Heart right ventricle (tissue), 16 donors: ENCODE measurements at regions not wholly inside any gene's neighbourhood (a gene's known extent, or its start where the extent isn't known, plus 50 kb on each side); places are given as distances from the start of the nearest gene placed in this dataset.

Source experiments
- ATAC-seq, 8 donors: fragments of 200-7000 bp; cut with Tn5 transposase; one replicate each; pipeline ENCODE4 v1.9.1; 2020; ENCODE audit warnings: mild to moderate bottlenecking in 8 of 8, moderate library complexity in 8 of 8, moderate number of reproducible peaks in 1 of 8
- DNase-seq, 2 donors: peaks; one replicate each; pipeline ENCODE4 v3.0.0-alpha.2; 2020
- H3K27ac ChIP-seq, 10 donors: fragments of 200-600 bp; sonication (generic) in 2 of 10; one replicate each; pipeline versions ENCODE4 v1.5.0 to v1.8.0; 2020 to 2022; ENCODE audit warnings: mild to moderate bottlenecking in 3 of 10
- H3K27me3 ChIP-seq, 7 donors: fragments of 200-600 bp; one replicate each; pipeline ENCODE4 v1.8.0; 2021 to 2022; ENCODE audit warnings: mild to moderate bottlenecking in 2 of 7
- H3K36me3 ChIP-seq, 9 donors: fragments of 200-600 bp; sonication (generic) in 1 of 9; one replicate each; pipeline versions ENCODE4 v1.5.0 to v1.8.0; 2020 to 2022; ENCODE audit warnings: mild to moderate bottlenecking in 2 of 9
- H3K4me1 ChIP-seq, 9 donors: fragments of 200-600 bp; sonication (generic) in 1 of 9; one replicate each; pipeline versions ENCODE4 v1.5.0 to v1.8.0; 2020 to 2022; ENCODE audit warnings: mild to moderate bottlenecking in 4 of 9
- H3K4me3 ChIP-seq, 10 donors: fragments of 200-600 bp; sonication (generic) in 2 of 10; one replicate each; pipeline versions ENCODE4 v1.5.0 to v1.8.0; 2020 to 2022; ENCODE audit warnings: mild to moderate bottlenecking in 7 of 10, moderate library complexity in 2 of 10
- H3K9me3 ChIP-seq, 11 donors: fragments of 200-600 bp in 10 of 11; sonication (generic) in 2 of 11; one replicate each; pipeline versions ENCODE4 v1.5.0 to v1.8.0; 2013 to 2022; ENCODE audit warnings: mild to moderate bottlenecking in 2 of 11, control low read depth in 1 of 11, moderate library complexity in 1 of 11
- CTCF ChIP-seq, 9 donors: fragments of 200-600 bp; sonication (generic) in 2 of 9; IDR thresholded peaks; one replicate each; pipeline versions ENCODE4 v1.5.0 to v1.8.0; 2021 to 2022; ENCODE audit warnings: antibody characterized with exemption in 9 of 9, mild to moderate bottlenecking in 5 of 9, moderate library complexity in 1 of 9
- WGBS, 2 donors: extraction: QIAGEN DNeasy Blood & Tissue Kit; methylation state at CpG; one replicate each; pipeline ENCODE4 v1.1.7; 2013; ENCODE audit warnings: inconsistent platforms in 1 of 2; 5-methylcytosine and 5-hydroxymethylcytosine counted together
- intact Hi-C, 10 donors: fragments of 100-400 bp; cut with DNase I; formaldehyde crosslinking; loops; one replicate each; pipeline versions ENCODE4 v1.11.1 to v1.14.2; 2022
- donor health status: Arrhythmogenic right ventricular cardiomyopathy.
- donor health status: ischemic (EF 13 %, LVEDD 7.1; RV severe dilation, severe dysfunction).
- donor health status: healthy with polysubstance abuse.
- donor health status: DM: no; HTN: yes; CAD: no.
- donor health status: DM: no; HTN: no; CAD: no.
- donor health status: ischemic (EF 25% LVEDD 6.9; RV normal size, moderate dysfunction).
- donor health status: ischemic (EF 25% LVEDD 5.7; RV mildly dilated, moderate dysfunction).
- donor health status: healthy.
- donor health status: DM: yes; HTN: yes; CAD: no.
- donor health status: Ischemic cardiomyopathy.
- donor health status: ischemic (EF 35%, LVEDD 5.7; RV mildly dilated, moderate dysfunction).
- donor health status: nonischemic (EF 11% LVEDD 7.7; RV severe dilation, severe dysfunction).
- donor health status: DM: yes; HTN: yes; CAD: no.
- donor health status: PGD.
- donor health status: ischemic (EF 29% LVEDD 5.4; RV normal size, mild dysfunction).
- donor health status: nonischemic (EF 23%, LVEDD 6.1; RV moderate dilation, normal function).

GRCh38 chr7:123401295-123401694 lies 133.1 kb downstream of the IQUB start:
- no peaks in the 10 kb centered on the region for H3K27me3 ChIP-seq
- no peaks in the 10 kb centered on the region for H3K4me1 ChIP-seq
- no peak for TF ChIP-seq CTCF (IDR thresholded peaks at IDR 0.05)
- H3K36me3 ChIP-seq: no peaks in the 10 kb centered on the region
- 78 to 85% methylated on average over 6 of the region's 6 CpGs for WGBS, 2 donors
- H3K27ac ChIP-seq: no peak overlapping the region
- no peak for ATAC-seq
- no peak overlapping the region for H3K4me3 ChIP-seq
- no peak for DNase-seq
- H3K9me3 ChIP-seq: no peaks in the 10 kb centered on the region
- intact Hi-C loops: no loop called here

- ATAC-seq: no peak
- H3K27me3 ChIP-seq: no peaks in the 10 kb centered on the region
- intact Hi-C loops: no loop called here
- no peak overlapping the region for H3K4me3 ChIP-seq
- H3K27ac ChIP-seq: no peak overlapping the region
- no peaks in the 10 kb centered on the region for H3K4me1 ChIP-seq
- no peak for DNase-seq
- H3K9me3 ChIP-seq: no peaks in the 10 kb centered on the region
- no peak for TF ChIP-seq CTCF (IDR thresholded peaks at IDR 0.05)
- H3K36me3 ChIP-seq: no peaks in the 10 kb centered on the region
Measured at GRCh38 chr7:123400196-123400595, 134.2 kb downstream of the IQUB start.

GRCh38 chr7:123398921-123399320 lies 135.5 kb downstream of the IQUB start:
- Histone ChIP-seq H3K27ac (no peak overlapping the region), H3K9me3 (no peaks in the 10 kb centered on the region), H3K36me3 (no peaks in the 10 kb centered on the region), H3K27me3 (no peaks in the 10 kb centered on the region), H3K4me1 (no peaks in the 10 kb centered on the region), H3K4me3 (no peak overlapping the region)
- intact Hi-C loops: no loop called here
- DNase-seq: no peak
- ATAC-seq: no peak
- no peak for TF ChIP-seq CTCF (IDR thresholded peaks at IDR 0.05)

- DNase-seq (no peak), ATAC-seq (peak in 1 of 8 donors; percentile 76)
- Histone ChIP-seq H3K36me3 (no peaks in the 10 kb centered on the region), H3K4me1 (no peaks in the 10 kb centered on the region), H3K9me3 (no peaks in the 10 kb centered on the region), H3K27ac (no peak overlapping the region), H3K4me3 (no peak overlapping the region), H3K27me3 (no peaks in the 10 kb centered on the region)
- intact Hi-C loops: no loop called here
- no peak for TF ChIP-seq CTCF (IDR thresholded peaks at IDR 0.05)
- WGBS, 2 donors: 64 to 68% methylated on average over 6 of the region's 6 CpGs
Measured at GRCh38 chr7:123397746-123398338, 136.6 kb downstream of the IQUB start.
